A549 (cell line): ENCODE measurements at regions not wholly inside any gene's neighbourhood (a gene's known extent, or its start where the extent isn't known, plus 50 kb on each side); places are given as distances from the start of the nearest gene placed in this dataset.

Experiments used
- ATAC-seq, 2 experiments: fragments of 200-7000 bp in 1 of 2; fragments of >200 bp in 1 of 2; cut with Nextera tagmentation in 1 of 2; cut with Tn5 transposase in 1 of 2; 3 replicates each; pipeline versions ENCODE4 v1.8.0 to v1.9.1; 2018 to 2020; ENCODE audit warnings: mild to moderate bottlenecking in 1 of 2, moderate library complexity in 1 of 2
- CTCF ChIA-PET: fragments of 300-600 bp; sonication (Branson Sonifier 250); formaldehyde crosslinking; extraction: SDS; loops from one replicate; lab custom pipeline; 2021; ENCODE audit warnings: antibody characterized with exemption, inconsistent platforms; lab: Yijun Ruan, JAX
- POLR2A ChIA-PET: fragments of 350-600 bp; formaldehyde crosslinking; extraction: SDS; loops from one replicate; lab custom pipeline; 2021; ENCODE audit warnings: antibody characterized with exemption, inconsistent platforms; lab: Yijun Ruan, JAX
- DNase-seq, 2 experiments: peaks; one replicate each; pipeline versions ENCODE4 v3.0.0 to v3.0.0-alpha.2; 2011 to 2016; ENCODE audit warnings: low read depth in 1 of 2, low spot score in 1 of 2
- FAIRE-seq: peaks from 2 replicates; lab custom pipeline; 2011; peaks lifted over from hg19 to GRCh38; lab: Jason Lieb, UNC
- H3K27ac ChIP-seq, 2 experiments: fragments of >200 bp; sonication (Bioruptor Twin); formaldehyde crosslinking; 3 replicates each; pipeline ENCODE4 v1.5.1; 2016 to 2017
- H3K4me1 ChIP-seq: fragments of >200 bp; sonication (Bioruptor Twin); formaldehyde crosslinking; 3 replicates; pipeline ENCODE4 v1.6.1; 2016
- H3K4me2 ChIP-seq: fragments of >200 bp; sonication (Bioruptor Twin); formaldehyde crosslinking; 3 replicates; pipeline ENCODE4 v1.6.1; 2016
- H3K4me3 ChIP-seq: fragments of >200 bp; sonication (Bioruptor Twin); formaldehyde crosslinking; 3 replicates; pipeline ENCODE4 v1.5.1; 2016
- H3K9me3 ChIP-seq: fragments of >200 bp; sonication (Bioruptor Twin); formaldehyde crosslinking; 3 replicates; pipeline ENCODE4 v1.6.1; 2016
- CBX2 ChIP-seq: fragments of 200-600 bp; sonication (generic); IDR thresholded peaks from 2 replicates; pipeline ENCODE4 v1.6.1; 2016; ENCODE audit warnings: low read depth, mild to moderate bottlenecking, borderline replicate concordance
- CBX8 ChIP-seq: fragments of 200-600 bp; sonication (generic); IDR thresholded peaks from 2 replicates; pipeline ENCODE4 v1.6.1; 2016
- CEBPB ChIP-seq, 2 experiments: fragments of >200 bp in 1 of 2; sonication (Bioruptor Twin) in 1 of 2; formaldehyde crosslinking in 1 of 2; IDR thresholded peaks; 2 replicates each; pipeline ENCODE4 v1.6.1; 2012 to 2016
- EP300 ChIP-seq, 2 experiments: fragments of >200 bp; sonication (Bioruptor Twin); formaldehyde crosslinking; IDR thresholded peaks; 2 replicates in 1 of 2; 3 replicates in 1 of 2; pipeline ENCODE4 v1.6.1; 2016 to 2017
- ESRRA ChIP-seq: fragments of 150-350 bp; IDR thresholded peaks from 2 replicates; pipeline ENCODE4 v1.6.1; 2014; ENCODE audit warnings: mild to moderate bottlenecking, low read length, borderline replicate concordance
- FOSB ChIP-seq: fragments of 250-450 bp; sonication (Bioruptor Pico); IDR thresholded peaks from 2 replicates; pipeline ENCODE4 v1.5.0; 2020; ENCODE audit warnings: mild to moderate bottlenecking, moderate library complexity
- GATA3 ChIP-seq: IDR thresholded peaks from 2 replicates; pipeline ENCODE4 v1.6.1; 2012; ENCODE audit warnings: borderline replicate concordance
- HOXB13 ChIP-seq: fragments of 250-450 bp; sonication (Bioruptor Pico); IDR thresholded peaks from 2 replicates; pipeline ENCODE4 v1.5.0; 2020; ENCODE audit warnings: low read depth, mild to moderate bottlenecking, moderate library complexity
- HOXB5 ChIP-seq: fragments of 250-450 bp; sonication (Bioruptor Pico); IDR thresholded peaks from 2 replicates; pipeline ENCODE4 v1.5.0; 2020; ENCODE audit warnings: mild to moderate bottlenecking, moderate library complexity
- KDM5A ChIP-seq: fragments of 200-600 bp; sonication (generic); IDR thresholded peaks from 2 replicates; pipeline ENCODE4 v1.6.1; 2016; ENCODE audit warnings: antibody characterized with exemption, mild to moderate bottlenecking
- MAFK ChIP-seq: fragments of 450-650 bp; IDR thresholded peaks from 2 replicates; pipeline ENCODE4 v1.6.1; 2014; ENCODE audit not compliant: partially characterized antibody
- NFE2L2 ChIP-seq: fragments of 150-350 bp; conservative IDR thresholded peaks from 2 replicates; pipeline ENCODE4 v1.6.1; 2014; ENCODE audit warnings: low read length
- PHF8 ChIP-seq: fragments of 200-600 bp; sonication (generic); IDR thresholded peaks from 2 replicates; pipeline ENCODE4 v1.6.1; 2016; ENCODE audit warnings: low read depth, mild to moderate bottlenecking, antibody characterized with exemption, moderate library complexity, borderline replicate concordance
- POLR2A ChIP-seq: IDR thresholded peaks from 2 replicates; pipeline ENCODE4 v1.6.1; 2012; ENCODE audit warnings: mild to moderate bottlenecking, low read length
- POLR2AphosphoS2 ChIP-seq: conservative IDR thresholded peaks from 2 replicates; pipeline ENCODE4 v1.6.1; 2012; ENCODE audit warnings: low read length, improper control_type of control experiment, inconsistent platforms
- RAD21 ChIP-seq, 2 experiments: fragments of >200 bp in 1 of 2; sonication (Bioruptor Twin) in 1 of 2; formaldehyde crosslinking in 1 of 2; IDR thresholded peaks in 1 of 2; conservative IDR thresholded peaks in 1 of 2; 2 replicates in 1 of 2; 3 replicates in 1 of 2; pipeline ENCODE4 v1.6.1; 2012 to 2018; ENCODE audit warnings: inconsistent platforms in 1 of 2
- SMC3 ChIP-seq: fragments of >200 bp; sonication (Bioruptor Twin); formaldehyde crosslinking; IDR thresholded peaks from 3 replicates; pipeline ENCODE4 v1.6.1; 2018; ENCODE audit warnings: inconsistent platforms
- SREBF2 ChIP-seq: fragments of 450-650 bp; IDR thresholded peaks from 2 replicates; pipeline ENCODE4 v1.6.1; 2014; ENCODE audit warnings: mild to moderate bottlenecking, moderate library complexity
- TFCP2L1 ChIP-seq: fragments of 250-450 bp; sonication (Bioruptor Pico); IDR thresholded peaks from 2 replicates; pipeline ENCODE4 v1.5.0; 2021; ENCODE audit warnings: mild to moderate bottlenecking
- TP53 ChIP-seq: fragments of 250-450 bp; sonication (Bioruptor Pico); IDR thresholded peaks from 2 replicates; pipeline ENCODE4 v1.5.0; 2021; ENCODE audit warnings: mild to moderate bottlenecking, moderate library complexity
- ZFP36 ChIP-seq: fragments of 450-650 bp; IDR thresholded peaks from 2 replicates; pipeline ENCODE4 v1.6.1; 2014; ENCODE audit warnings: borderline replicate concordance; ENCODE audit not compliant: partially characterized antibody
- ZNF302 ChIP-seq: fragments of 250-450 bp; sonication (Bioruptor Pico); IDR thresholded peaks from 2 replicates; pipeline ENCODE4 v1.9.0; 2021; ENCODE audit warnings: inconsistent platforms, mild to moderate bottlenecking, moderate library complexity
- whole genome bisulfite sequencing: methylation state at CpG from one replicate; pipeline ENCODE4 v1.1.6; 2017; ENCODE audit errors: missing lambda C conversion rate; 5-methylcytosine and 5-hydroxymethylcytosine counted together
- TF ChIP-seq, protein P1 (sequence below): fragments of >200 bp; sonication (Bioruptor Twin); formaldehyde crosslinking; IDR thresholded peaks from 2 replicates; pipeline ENCODE4 v1.6.1; 2016
- TF ChIP-seq, protein P2 (sequence below): fragments of >200 bp; sonication (Bioruptor Twin); formaldehyde crosslinking; IDR thresholded peaks from 3 replicates; pipeline ENCODE4 v1.5.1; 2016
- TF ChIP-seq, protein P3 (sequence below): fragments of 150-350 bp; IDR thresholded peaks from 2 replicates; pipeline ENCODE4 v1.6.1; 2014; ENCODE audit warnings: low read depth, mild to moderate bottlenecking, low read length
- TF ChIP-seq, protein P4 (sequence below): IDR thresholded peaks from 2 replicates; pipeline ENCODE4 v1.6.1; 2012

DNA sequence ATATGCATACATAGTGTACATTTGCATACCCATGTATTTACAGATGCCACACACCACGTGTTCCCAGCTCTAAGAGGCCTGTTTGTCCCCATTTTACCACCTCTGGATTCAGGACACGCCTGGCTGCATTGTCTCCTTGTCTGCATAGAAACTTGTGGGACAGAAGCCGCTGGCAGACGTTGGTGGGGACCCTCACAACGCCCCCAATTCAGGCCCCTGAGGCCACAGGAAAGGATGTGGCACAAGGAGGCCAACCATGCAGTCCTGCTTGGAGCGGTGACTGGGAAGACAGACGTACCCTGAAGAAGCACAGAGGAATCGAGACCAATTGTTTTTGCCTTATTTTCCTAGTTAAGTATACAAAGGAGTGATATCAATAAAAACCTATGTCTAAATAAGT, 96.1 kb downstream of the ANKRD10 start:
- no peak for FAIRE-seq
- CTCF ChIA-PET = interaction anchor here (0.7 to 1.8 kb wide), 5 partner anchors 8 to 137 kb away, joined by 3 to 8 read pairs (median 3); no protein-coding TSS in a partner anchor
- Histone ChIP-seq H3K4me3 (no peak overlapping the region), H3K9me3 (no peaks in the 10 kb centered on the region), H3K4me2 (no peak overlapping the region), H3K27ac (no peak overlapping the region), H3K4me1 (no peaks in the 10 kb centered on the region; the same call in 2 of the 3 replicates)
- 76% methylated on average over 5 of the region's 8 CpGs for WGBS
- no peak for DNase-seq
- no peak for ATAC-seq
- TF ChIP-seq, protein P1, sequence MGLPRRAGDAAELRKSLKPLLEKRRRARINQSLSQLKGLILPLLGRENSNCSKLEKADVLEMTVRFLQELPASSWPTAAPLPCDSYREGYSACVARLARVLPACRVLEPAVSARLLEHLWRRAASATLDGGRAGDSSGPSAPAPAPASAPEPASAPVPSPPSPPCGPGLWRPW = no peak
- TF ChIP-seq POLR2AphosphoS2 = no peak
- POLR2A ChIA-PET = interaction anchor here (1.6 kb wide), 1 partner anchor 104 kb away, joined by 5 read pairs; no protein-coding TSS in a partner anchor

DNA sequence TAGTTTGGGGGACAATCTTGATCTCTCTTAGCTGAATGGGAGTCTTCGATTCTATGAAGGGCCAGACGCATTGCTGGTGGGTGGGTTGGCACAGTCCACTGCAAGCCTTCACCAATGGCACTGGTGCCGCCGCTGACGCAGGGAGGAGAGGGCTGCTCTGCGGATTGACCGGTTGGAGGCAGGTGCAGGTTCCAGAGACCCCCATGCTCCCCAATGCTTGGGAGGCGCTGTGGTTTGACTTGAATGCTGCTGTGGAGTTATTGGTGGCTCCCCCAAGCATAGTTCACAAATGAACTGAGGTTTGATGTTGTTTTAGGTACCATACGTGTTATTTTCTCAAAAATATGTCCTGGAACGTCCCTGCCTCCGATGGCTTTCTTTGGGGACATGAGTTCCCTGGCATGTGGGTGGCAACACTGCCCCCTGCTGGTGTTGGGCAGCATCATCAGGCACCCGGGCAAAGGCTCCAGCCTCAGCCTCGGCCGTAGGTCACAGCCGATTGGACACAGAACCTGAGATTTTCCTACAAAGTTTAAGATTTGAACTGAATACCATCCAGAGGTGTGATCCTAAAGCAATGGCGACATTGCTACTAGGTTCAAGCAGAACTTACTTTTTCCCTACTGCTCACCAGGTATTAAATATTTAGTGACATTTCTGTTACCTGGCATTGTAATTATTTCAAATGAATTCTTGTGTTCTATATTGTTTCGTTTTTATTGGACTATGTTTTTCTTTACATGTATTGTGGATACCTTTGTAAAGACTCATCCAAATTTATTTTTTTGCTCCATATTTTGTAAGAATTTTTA, 95.5 kb downstream of the ANKRD10 start:
- Histone ChIP-seq H3K4me2 (peak overlapping the region; percentile 43), H3K4me3 (no peak overlapping the region), H3K9me3 (no peaks in the 10 kb centered on the region), H3K27ac (no peak overlapping the region; a peak in 1 of 6 replicates), H3K4me1 (no peaks in the 10 kb centered on the region; the same call in 2 of the 3 replicates)
- FAIRE-seq (no peak), ATAC-seq (peak; percentile 92 to 98), DNase-seq (peak; percentile 65 to 74)
- TF ChIP-seq, protein P2, sequence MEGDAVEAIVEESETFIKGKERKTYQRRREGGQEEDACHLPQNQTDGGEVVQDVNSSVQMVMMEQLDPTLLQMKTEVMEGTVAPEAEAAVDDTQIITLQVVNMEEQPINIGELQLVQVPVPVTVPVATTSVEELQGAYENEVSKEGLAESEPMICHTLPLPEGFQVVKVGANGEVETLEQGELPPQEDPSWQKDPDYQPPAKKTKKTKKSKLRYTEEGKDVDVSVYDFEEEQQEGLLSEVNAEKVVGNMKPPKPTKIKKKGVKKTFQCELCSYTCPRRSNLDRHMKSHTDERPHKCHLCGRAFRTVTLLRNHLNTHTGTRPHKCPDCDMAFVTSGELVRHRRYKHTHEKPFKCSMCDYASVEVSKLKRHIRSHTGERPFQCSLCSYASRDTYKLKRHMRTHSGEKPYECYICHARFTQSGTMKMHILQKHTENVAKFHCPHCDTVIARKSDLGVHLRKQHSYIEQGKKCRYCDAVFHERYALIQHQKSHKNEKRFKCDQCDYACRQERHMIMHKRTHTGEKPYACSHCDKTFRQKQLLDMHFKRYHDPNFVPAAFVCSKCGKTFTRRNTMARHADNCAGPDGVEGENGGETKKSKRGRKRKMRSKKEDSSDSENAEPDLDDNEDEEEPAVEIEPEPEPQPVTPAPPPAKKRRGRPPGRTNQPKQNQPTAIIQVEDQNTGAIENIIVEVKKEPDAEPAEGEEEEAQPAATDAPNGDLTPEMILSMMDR = peak; percentile 80
- TF ChIP-seq TFCP2L1 (CRISPR knock-in tag) = no peak
- TF ChIP-seq KDM5A = no peak
- no peak for TF ChIP-seq POLR2A
- TF ChIP-seq ZFP36 = no peak
- TF ChIP-seq EP300 (IDR thresholded peaks at IDR 0.05) = no peak
- no peak for TF ChIP-seq CBX2
- no peak for TF ChIP-seq CEBPB (IDR thresholded peaks at IDR 0.05)
- no peak for TF ChIP-seq GATA3
- no peak for TF ChIP-seq MAFK
- no peak for TF ChIP-seq HOXB5 (CRISPR knock-in tag)
- no peak for TF ChIP-seq ZNF302 (CRISPR knock-in tag)
- peak; percentile 79 to 85 for TF ChIP-seq RAD21 (conservative IDR thresholded peaks at IDR 0.05 in 1 of 2, IDR thresholded peaks at IDR 0.05 in 1 of 2)
- no peak for TF ChIP-seq CBX8
- TF ChIP-seq, protein P3, sequence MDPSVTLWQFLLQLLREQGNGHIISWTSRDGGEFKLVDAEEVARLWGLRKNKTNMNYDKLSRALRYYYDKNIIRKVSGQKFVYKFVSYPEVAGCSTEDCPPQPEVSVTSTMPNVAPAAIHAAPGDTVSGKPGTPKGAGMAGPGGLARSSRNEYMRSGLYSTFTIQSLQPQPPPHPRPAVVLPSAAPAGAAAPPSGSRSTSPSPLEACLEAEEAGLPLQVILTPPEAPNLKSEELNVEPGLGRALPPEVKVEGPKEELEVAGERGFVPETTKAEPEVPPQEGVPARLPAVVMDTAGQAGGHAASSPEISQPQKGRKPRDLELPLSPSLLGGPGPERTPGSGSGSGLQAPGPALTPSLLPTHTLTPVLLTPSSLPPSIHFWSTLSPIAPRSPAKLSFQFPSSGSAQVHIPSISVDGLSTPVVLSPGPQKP = no peak
- no peak for TF ChIP-seq HOXB13 (CRISPR knock-in tag)
- TF ChIP-seq TP53 (CRISPR knock-in tag) = no peak
- TF ChIP-seq ESRRA = no peak
- TF ChIP-seq SREBF2 = no peak
- no peak for TF ChIP-seq NFE2L2
- no peak for TF ChIP-seq PHF8
- no peak for TF ChIP-seq FOSB (CRISPR knock-in tag)
- TF ChIP-seq, protein P4, sequence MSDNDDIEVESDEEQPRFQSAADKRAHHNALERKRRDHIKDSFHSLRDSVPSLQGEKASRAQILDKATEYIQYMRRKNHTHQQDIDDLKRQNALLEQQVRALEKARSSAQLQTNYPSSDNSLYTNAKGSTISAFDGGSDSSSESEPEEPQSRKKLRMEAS = peak; percentile 35; the same call in 1 of the 2 replicates
- peak; percentile 79 for TF ChIP-seq SMC3
- POLR2A ChIA-PET = no interaction called here
- WGBS = 25% methylated on average over 11 of the region's 17 CpGs
- CTCF ChIA-PET = interaction anchor here (0.6 to 1.8 kb wide), 7 partner anchors 12 to 365 kb away, joined by 3 to 8 read pairs (median 4); no protein-coding TSS in a partner anchor
